K562 (cell line): ENCODE measurements at regions not wholly inside any gene's neighbourhood (a gene's known extent, or its start where the extent isn't known, plus 50 kb on each side); places are given as distances from the start of the nearest gene placed in this dataset.

Source experiments
- ATAC-seq: fragments of 200-7000 bp; cut with Tn5 transposase; 3 replicates; pipeline ENCODE4 v1.9.1; 2020; ENCODE audit warnings: moderate library complexity
- BruUV-seq: library from RNA; stranded (reverse); fragments of 400-500 nt; replicated peaks from 2 replicates; lab custom pipeline; 2021; lab: Mats Ljungman, UMichigan
- CTCF ChIA-PET: fragments of 300-600 bp; formaldehyde crosslinking; extraction: SDS; loops from one replicate; lab custom pipeline; 2021; ENCODE audit warnings: low intra/inter-chr PET ratio; lab: Yijun Ruan, JAX
- POLR2A ChIA-PET: fragments of 300-600, 350-650 bp; sonication (Branson Sonifier 250); formaldehyde crosslinking; extraction: SDS; loops from one replicate; lab custom pipeline; 2021; ENCODE audit warnings: antibody characterized with exemption, inconsistent platforms; lab: Yijun Ruan, JAX
- DNase-seq, 4 experiments: peaks; one replicate each; pipeline versions ENCODE4 v3.0.0 to v3.0.0-alpha.2; 2011 to 2018; ENCODE audit warnings: low spot score in 3 of 4, mixed read lengths in 3 of 4; ENCODE audit errors: extremely low read depth in 1 of 4
- FAIRE-seq: peaks from 2 replicates; lab custom pipeline; 2011; peaks lifted over from hg19 to GRCh38; lab: Jason Lieb, UNC
- H2AFZ ChIP-seq: 2 replicates; pipeline ENCODE4 v1.6.0; 2011; ENCODE audit warnings: low read depth, low read length, control low read depth, inconsistent platforms
- H3K27ac ChIP-seq: fragments of 200-600 bp; 3 replicates; pipeline ENCODE4 v1.8.0; 2011; ENCODE audit warnings: low read depth, mild to moderate bottlenecking, control low read depth, inconsistent platforms, low read length, moderate library complexity, mixed read lengths; ENCODE audit errors: extremely low read depth
- H3K27me3 ChIP-seq, 2 experiments: fragments of 300-600 bp in 1 of 2; 2 replicates in 1 of 2; 3 replicates in 1 of 2; pipeline versions ENCODE4 v1.6.0 to v1.8.0; 2011; ENCODE audit warnings: inconsistent platforms in 2 of 2, low read length in 2 of 2, mild to moderate bottlenecking in 1 of 2, mixed read lengths in 1 of 2, moderate library complexity in 1 of 2; ENCODE audit not compliant: control insufficient read depth in 2 of 2, insufficient read depth in 2 of 2
- H3K36me3 ChIP-seq: fragments of 300-600 bp; 3 replicates; pipeline ENCODE4 v1.8.0; 2011; ENCODE audit warnings: mild to moderate bottlenecking, low read length, inconsistent platforms; ENCODE audit not compliant: control insufficient read depth, insufficient read depth
- H3K4me1 ChIP-seq, 2 experiments: fragments of 200-600 bp in 1 of 2; replicated peaks in 1 of 2; 2 replicates in 1 of 2; 3 replicates in 1 of 2; pipeline versions ENCODE4 v1.5.1 to v1.8.0; 2011; ENCODE audit warnings: inconsistent platforms in 2 of 2, low read length in 2 of 2, mild to moderate bottlenecking in 1 of 2, mixed read lengths in 1 of 2, moderate library complexity in 1 of 2; ENCODE audit not compliant: control insufficient read depth in 2 of 2, insufficient read depth in 2 of 2
- H3K4me2 ChIP-seq: 2 replicates; pipeline ENCODE4 v1.6.1; 2011; ENCODE audit warnings: low read length, control low read depth, inconsistent platforms, mixed read lengths; ENCODE audit not compliant: insufficient read depth
- H3K4me3 ChIP-seq: fragments of 200-600 bp; sonication (generic), shearing (Covaris generic); 2 replicates; pipeline ENCODE4 v1.5.1; 2016; ENCODE audit warnings: control low read depth, inconsistent platforms
- H3K79me2 ChIP-seq: fragments of 200-600 bp; 3 replicates; pipeline ENCODE4 v1.8.0; 2011; ENCODE audit warnings: low read length, inconsistent platforms; ENCODE audit not compliant: control insufficient read depth, insufficient read depth
- H3K9ac ChIP-seq, 2 experiments: 2 replicates each; pipeline versions ENCODE4 v1.6.0 to v1.6.1; 2011; ENCODE audit warnings: low read depth in 2 of 2, low read length in 2 of 2, control low read depth in 1 of 2, inconsistent platforms in 1 of 2, mild to moderate bottlenecking in 1 of 2, mixed read lengths in 1 of 2; ENCODE audit not compliant: insufficient read depth in 1 of 2
- H3K9me1 ChIP-seq: one replicate; pipeline ENCODE4 v1.6.0; 2011; ENCODE audit warnings: inconsistent platforms, mild to moderate bottlenecking, low read length, moderate library complexity; ENCODE audit not compliant: control insufficient read depth, insufficient read depth
- H3K9me3 ChIP-seq: replicated peaks from 2 replicates; pipeline ENCODE4 v1.5.1; 2011; ENCODE audit warnings: low read depth, low read length, inconsistent platforms; ENCODE audit not compliant: control insufficient read depth, insufficient read depth
- H4K20me1 ChIP-seq: replicated peaks from 2 replicates; pipeline ENCODE4 v1.6.1; 2011; ENCODE audit warnings: low read length, inconsistent platforms, mixed read lengths; ENCODE audit not compliant: control insufficient read depth, insufficient read depth
- ATF1 ChIP-seq, 2 experiments: fragments of 450-650 bp in 1 of 2; IDR thresholded peaks; 2 replicates each; pipeline ENCODE4 v1.6.1; 2016; ENCODE audit warnings: missing compliant biosample characterization in 1 of 2, missing genetic modification characterization in 1 of 2
- BDP1 ChIP-seq: IDR thresholded peaks from 3 replicates; pipeline ENCODE4 v1.6.1; 2011; ENCODE audit not compliant: insufficient read length, insufficient read depth
- CXXC5 ChIP-seq: fragments of 250-450 bp; sonication (Bioruptor Pico); IDR thresholded peaks from 2 replicates; pipeline ENCODE4 v1.8.0; 2022; ENCODE audit warnings: inconsistent platforms, mild to moderate bottlenecking, moderate library complexity
- HCFC1 ChIP-seq: IDR thresholded peaks from 2 replicates; pipeline ENCODE4 v1.6.1; 2012; ENCODE audit warnings: low read depth, low read length, improper control_type of control experiment
- ILF3 ChIP-seq: fragments of 450-650 bp; IDR thresholded peaks from 2 replicates; pipeline ENCODE4 v1.6.1; 2018; ENCODE audit warnings: antibody characterized with exemption, mild to moderate bottlenecking, moderate library complexity, borderline replicate concordance
- KLF6 ChIP-seq: fragments of 250-450 bp; sonication (Bioruptor Pico); IDR thresholded peaks from 2 replicates; pipeline ENCODE4 v1.4.0; 2020; ENCODE audit warnings: mild to moderate bottlenecking, moderate library complexity, borderline replicate concordance
- NBN ChIP-seq: fragments of 450-650 bp; IDR thresholded peaks from 2 replicates; pipeline ENCODE4 v1.6.1; 2016; ENCODE audit warnings: low read depth, mild to moderate bottlenecking
- SIN3A ChIP-seq, 2 experiments: fragments of 150-350 bp in 1 of 2; IDR thresholded peaks; 2 replicates each; pipeline ENCODE4 v1.6.1; 2011 to 2016; ENCODE audit warnings: borderline replicate concordance in 2 of 2, low read depth in 2 of 2, low read length in 2 of 2, mild to moderate bottlenecking in 2 of 2, moderate library complexity in 2 of 2; ENCODE audit not compliant: control insufficient read depth in 1 of 2
- SPI1 ChIP-seq: IDR thresholded peaks from 2 replicates; pipeline ENCODE4 v1.6.1; 2011; ENCODE audit warnings: low read depth, low read length, control low read depth, borderline replicate concordance
- TRIM24 ChIP-seq, 2 experiments: fragments of 450-650 bp; IDR thresholded peaks; 2 replicates each; pipeline ENCODE4 v1.6.1; 2016
- ZFX ChIP-seq: sonication (generic); formaldehyde crosslinking; IDR thresholded peaks from 2 replicates; pipeline ENCODE4 v1.8.0; 2022; ENCODE audit warnings: mild to moderate bottlenecking, missing genetic modification reagents, moderate library complexity
- ZNF175 ChIP-seq: fragments of 200-800 bp; sonication (Bioruptor generic); IDR thresholded peaks from 2 replicates; pipeline ENCODE4 v1.6.1; 2016; ENCODE audit warnings: low read depth, mild to moderate bottlenecking, missing genetic modification characterization, missing compliant biosample characterization
- ZNF239 ChIP-seq: fragments of 250-450 bp; sonication (Bioruptor Pico); IDR thresholded peaks from 2 replicates; pipeline ENCODE4 v1.4.0; 2020; ENCODE audit warnings: mild to moderate bottlenecking
- ZNF253 ChIP-seq: fragments of 250-450 bp; sonication (Bioruptor Pico); conservative IDR thresholded peaks from 2 replicates; pipeline ENCODE4 v1.6.1; 2021; ENCODE audit warnings: mild to moderate bottlenecking
- ZNF282 ChIP-seq: sonication (generic); formaldehyde crosslinking; IDR thresholded peaks from 2 replicates; pipeline ENCODE4 v1.8.1; 2023; ENCODE audit warnings: missing genetic modification reagents
- WGBS: fragments of 100-300 bp; shearing (Covaris generic); methylation state at CpG from one replicate; pipeline ENCODE4 v1.1.6; 2016; ENCODE audit warnings: low coverage, mixed read lengths; ENCODE audit not compliant: insufficient coverage; ENCODE audit errors: missing lambda C conversion rate; 5-methylcytosine and 5-hydroxymethylcytosine counted together
- in situ Hi-C: fragments of 300-500 bp; cut with MboI; formaldehyde crosslinking; loops from 4 replicates; pipeline ENCODE4 v1.15.0; 2018; ENCODE audit warnings: inconsistent platforms, mixed read lengths
- intact Hi-C: fragments of 100-400 bp; cut with micrococcal nuclease; formaldehyde crosslinking; loops from 2 replicates; pipeline ENCODE4 v1.14.2; 2022
- TF ChIP-seq, protein P1 (sequence below): fragments of 250-450 bp; sonication (Bioruptor Pico); IDR thresholded peaks from 2 replicates; pipeline ENCODE4 v1.5.0; 2020; ENCODE audit warnings: mild to moderate bottlenecking

DNA sequence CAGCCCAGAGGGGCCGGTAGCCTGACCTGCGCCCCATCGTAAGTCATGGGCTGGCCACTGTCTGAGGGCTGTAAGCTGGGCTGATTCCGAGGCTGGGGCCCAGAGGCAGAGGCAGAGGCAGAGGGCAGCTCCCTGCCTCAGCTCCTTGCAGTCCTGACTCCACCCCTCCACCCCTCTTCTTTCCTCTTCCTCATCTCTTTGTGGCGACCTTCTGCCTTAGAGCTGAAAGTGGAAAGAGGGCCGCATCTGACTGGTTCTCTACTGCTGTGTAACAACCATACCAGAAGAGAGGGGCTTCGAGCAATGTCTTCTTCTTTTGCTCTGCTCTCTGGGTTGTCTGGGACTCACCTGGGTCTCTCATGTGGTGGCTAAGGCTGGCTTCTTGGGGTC lies 179.1 kb downstream of the RPS24 start:
- Histone ChIP-seq H4K20me1 (peaks cover 4% of the 10 kb centered on the region), H3K4me1 (no peaks in the 10 kb centered on the region), H3K4me3 (no peak overlapping the region), H3K27me3 (peaks cover 6 to 43% of the 10 kb centered on the region in 2 experiments; a peak in 4 of 5 replicates), H3K79me2 (no peaks in the 10 kb centered on the region), H3K36me3 (no peaks in the 10 kb centered on the region), H2AFZ (no peak overlapping the region), H3K4me2 (no peak overlapping the region), H3K27ac (no peak overlapping the region), H3K9me1 (no peaks in the 10 kb centered on the region), H3K9me3 (no peaks in the 10 kb centered on the region), H3K9ac (no peak overlapping the region)
- no peak for TF ChIP-seq TRIM24 (IDR thresholded peaks at IDR 0.05)
- no peak for TF ChIP-seq BDP1
- TF ChIP-seq ZNF175 (CRISPR knock-in tag) = no peak
- no peak for TF ChIP-seq ILF3
- TF ChIP-seq NBN = no peak
- ATAC-seq (no peak), DNase-seq (no peak), FAIRE-seq (no peak)
- intact Hi-C loops (loop anchor here (10.0 kb wide), 2 partner anchors 442 to 982 kb away; no protein-coding TSS in a partner anchor), in situ Hi-C loops (no loop called here)
- ChIA-PET CTCF (interaction anchor here (0.6 kb wide), 1 partner anchor 93 kb away, joined by 3 read pairs; no protein-coding TSS in a partner anchor), POLR2A (interaction anchor here (0.7 kb wide), 1 partner anchor 28 kb away, joined by 3 read pairs; no protein-coding TSS in a partner anchor)
- 0% methylated on average over 7 of the region's 7 CpGs for WGBS
- BruUV-seq = no TSS peak

DNA sequence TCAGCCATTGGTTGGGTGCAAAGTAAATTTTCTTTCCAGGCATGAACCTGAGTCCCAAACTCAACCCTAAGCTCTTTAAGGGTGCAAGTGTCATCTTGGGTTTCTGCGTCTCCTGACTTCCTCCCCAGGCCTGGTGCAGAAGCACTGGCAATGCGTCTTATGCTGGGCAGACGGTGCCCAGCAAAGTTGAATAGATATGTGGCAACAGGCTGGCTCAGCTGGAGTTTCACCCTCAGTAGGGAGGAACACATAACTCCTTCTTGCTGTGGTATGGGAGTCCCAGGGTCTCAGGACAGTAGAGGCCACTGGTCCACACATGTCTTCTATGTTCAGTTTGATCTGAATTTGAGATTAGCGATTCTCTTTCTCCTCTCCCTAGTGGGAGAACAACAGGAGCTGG lies 181.3 kb downstream of the RPS24 start:
- H3K79me2 ChIP-seq = no peaks in the 10 kb centered on the region
- 0% methylated on average over 4 of the region's 4 CpGs for WGBS
- H2AFZ ChIP-seq = no peak overlapping the region
- ATAC-seq (no peak), DNase-seq (no peak), FAIRE-seq (no peak)
- CTCF ChIA-PET = no interaction called here
- H3K9me3 ChIP-seq = no peaks in the 10 kb centered on the region
- peaks cover 4% of the 10 kb centered on the region for H4K20me1 ChIP-seq
- intact Hi-C loops = loop anchor here (10.0 kb wide), 2 partner anchors 440 to 980 kb away; no protein-coding TSS in a partner anchor
- no peaks in the 10 kb centered on the region for H3K36me3 ChIP-seq
- POLR2A ChIA-PET = interaction anchor here (0.6 kb wide), 1 partner anchor 9 kb away, joined by 4 read pairs; no protein-coding TSS in a partner anchor
- in situ Hi-C loops = no loop called here
- no peak overlapping the region for H3K4me3 ChIP-seq
- H3K4me2 ChIP-seq = no peak overlapping the region
- H3K9me1 ChIP-seq = no peaks in the 10 kb centered on the region
- H3K27ac ChIP-seq = no peak overlapping the region
- no TSS peak for BruUV-seq
- no peaks in the 10 kb centered on the region for H3K4me1 ChIP-seq
- H3K27me3 ChIP-seq = peaks cover 3 to 42% of the 10 kb centered on the region in 2 experiments; a peak in 4 of 5 replicates
- H3K9ac ChIP-seq = no peak overlapping the region; a peak in 1 of 4 replicates
- TF ChIP-seq ZNF253 (no peak), ZNF239 (no peak), HCFC1 (no peak), SIN3A (IDR thresholded peaks at IDR 0.05; ENCODE audit: borderline replicate concordance in 2 of 2, control insufficient read depth in 1 of 2, low read depth in 2 of 2, low read length in 2 of 2) (no peak), ZNF282 (no peak), CXXC5 (CRISPR knock-in tag) (no peak), ZFX (CRISPR knock-in tag) (no peak), ATF1 (CRISPR knock-in tag; IDR thresholded peaks at IDR 0.05) (no peak), ATF1 (tag; IDR thresholded peaks at IDR 0.05) (no peak), SPI1 (no peak), KLF6 (CRISPR knock-in tag) (no peak)
- TF ChIP-seq, protein P1, sequence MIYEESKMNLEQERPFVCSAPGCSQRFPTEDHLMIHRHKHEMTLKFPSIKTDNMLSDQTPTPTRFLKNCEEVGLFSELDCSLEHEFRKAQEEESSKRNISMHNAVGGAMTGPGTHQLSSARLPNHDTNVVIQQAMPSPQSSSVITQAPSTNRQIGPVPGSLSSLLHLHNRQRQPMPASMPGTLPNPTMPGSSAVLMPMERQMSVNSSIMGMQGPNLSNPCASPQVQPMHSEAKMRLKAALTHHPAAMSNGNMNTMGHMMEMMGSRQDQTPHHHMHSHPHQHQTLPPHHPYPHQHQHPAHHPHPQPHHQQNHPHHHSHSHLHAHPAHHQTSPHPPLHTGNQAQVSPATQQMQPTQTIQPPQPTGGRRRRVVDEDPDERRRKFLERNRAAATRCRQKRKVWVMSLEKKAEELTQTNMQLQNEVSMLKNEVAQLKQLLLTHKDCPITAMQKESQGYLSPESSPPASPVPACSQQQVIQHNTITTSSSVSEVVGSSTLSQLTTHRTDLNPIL (CRISPR knock-in tag) = no peak
